ENCODE measurements at regions not wholly inside any gene's neighbourhood (a gene's known extent, or its start where the extent isn't known, plus 50 kb on each side); places are given as distances from the start of the nearest gene placed in this dataset.

- no peaks in the 10 kb centered on the region for H3K79me2 ChIP-seq (ENCODE audit: insufficient read depth, low read length)
- DNase-seq (ENCODE audit: low spot score) (no peak), FAIRE-seq (no peak), ATAC-seq (no peak)
- no TSS peak for BruUV-seq (replicated peaks)
- no peak overlapping the region for H2AFZ ChIP-seq (ENCODE audit: low read length)
- no peaks in the 10 kb centered on the region for H3K36me3 ChIP-seq (replicated peaks in 1 of 2; ENCODE audit: control insufficient read depth in 1 of 2, insufficient read depth in 2 of 2, low read length in 2 of 2)
- CTCF ChIA-PET (ENCODE audit: low intra/inter-chr PET ratio, low total read pairs) = no interaction called here
- TF ChIP-seq ZNF800 (CRISPR knock-in tag; IDR thresholded peaks at IDR 0.05) = no peak
- 0 out of 2 replicates have a peak, but pooled peaks have one; percentile 11 for TF ChIP-seq CREB1 (IDR thresholded peaks at IDR 0.05)
- no peak for TF ChIP-seq CREB1 (CRISPR knock-in tag; IDR thresholded peaks at IDR 0.05)
- TF ChIP-seq ATF7 (IDR thresholded peaks at IDR 0.05) = peak; percentile 77
- no peak for TF ChIP-seq ATF7 (CRISPR knock-in tag; IDR thresholded peaks at IDR 0.05)
- H3K4me3 ChIP-seq (replicated peaks in 1 of 3; ENCODE audit: insufficient read depth in 1 of 3, low read depth in 2 of 3, low read length in 3 of 3) = no peak overlapping the region
- H3K4me2 ChIP-seq (ENCODE audit: low read depth, low read length) = no peak overlapping the region
- intact Hi-C loops (cut with micrococcal nuclease; ENCODE audit: unreplicated experiment) = no loop called here
- H3K27ac ChIP-seq (ENCODE audit: extremely low read length, insufficient read depth, low read length) = no peak overlapping the region
- no peaks in the 10 kb centered on the region for H3K27me3 ChIP-seq (ENCODE audit: control insufficient read depth in 1 of 2, insufficient read depth in 2 of 2, low read length in 2 of 2)
- WGBS (ENCODE audit: low lambda C conversion rate) = 1% methylated on average over 4 of the region's 4 CpGs
- H3K4me1 ChIP-seq (ENCODE audit: insufficient read depth, low read length) = no peaks in the 10 kb centered on the region
- no peak overlapping the region for H3K9ac ChIP-seq (ENCODE audit: insufficient read depth, low read depth, low read length)
- POLR2A ChIA-PET = no interaction called here
- no peaks in the 10 kb centered on the region for H4K20me1 ChIP-seq (ENCODE audit: insufficient read depth, low read length)
- no peaks in the 10 kb centered on the region for H3K9me3 ChIP-seq (ENCODE audit: low read length)
- in situ Hi-C loops (cut with HindIII; ENCODE audit: extremely low pct_ligation_motif_present, low pct_unique_long_range_greater_than_20kb) = no loop called here
Observed at GRCh38 chr11:109795234-109795633, 298.0 kb upstream of the ZC3H12C start.

- Histone ChIP-seq H3K4me1 (ENCODE audit: insufficient read depth, low read length) (no peaks in the 10 kb centered on the region), H4K20me1 (ENCODE audit: insufficient read depth, low read length) (no peaks in the 10 kb centered on the region), H3K4me3 (replicated peaks in 1 of 3; ENCODE audit: insufficient read depth in 1 of 3, low read depth in 2 of 3, low read length in 3 of 3) (no peak overlapping the region), H3K36me3 (replicated peaks in 1 of 2; ENCODE audit: control insufficient read depth in 1 of 2, insufficient read depth in 2 of 2, low read length in 2 of 2) (no peaks in the 10 kb centered on the region), H3K27me3 (ENCODE audit: control insufficient read depth in 1 of 2, insufficient read depth in 2 of 2, low read length in 2 of 2) (no peaks in the 10 kb centered on the region), H3K79me2 (ENCODE audit: insufficient read depth, low read length) (no peaks in the 10 kb centered on the region), H3K9me3 (ENCODE audit: low read length) (no peaks in the 10 kb centered on the region), H2AFZ (ENCODE audit: low read length) (no peak overlapping the region), H3K9ac (ENCODE audit: insufficient read depth, low read depth, low read length) (no peak overlapping the region), H3K27ac (ENCODE audit: extremely low read length, insufficient read depth, low read length) (no peak overlapping the region), H3K4me2 (ENCODE audit: low read depth, low read length) (no peak overlapping the region)
- intact Hi-C loops (cut with micrococcal nuclease; ENCODE audit: unreplicated experiment) (no loop called here), in situ Hi-C loops (cut with HindIII; ENCODE audit: extremely low pct_ligation_motif_present, low pct_unique_long_range_greater_than_20kb) (no loop called here)
- POLR2A ChIA-PET = no interaction called here
- 9% methylated on average over 2 of the region's 2 CpGs for WGBS (ENCODE audit: low lambda C conversion rate)
- FAIRE-seq (no peak), DNase-seq (ENCODE audit: low spot score) (no peak), ATAC-seq (no peak)
- TF ChIP-seq ZBTB26 (CRISPR knock-in tag; IDR thresholded peaks at IDR 0.05; ENCODE audit: borderline replicate concordance) = no peak
- TF ChIP-seq BCLAF1 (IDR thresholded peaks at IDR 0.05) = no peak
- no peak for TF ChIP-seq SNRNP70 (IDR thresholded peaks at IDR 0.05; ENCODE audit: low read depth, low read length)
- CTCF ChIA-PET (ENCODE audit: low intra/inter-chr PET ratio, low total read pairs) = no interaction called here
- no TSS peak for BruUV-seq (replicated peaks)
Observed at GRCh38 chr11:109796253-109796652, 296.9 kb upstream of the ZC3H12C start.

Measured in HepG2 (cell line).